ENCODE measurements at regions not wholly inside any gene's neighbourhood (a gene's known extent, or its start where the extent isn't known, plus 50 kb on each side); places are given as distances from the start of the nearest gene placed in this dataset.

DNA sequence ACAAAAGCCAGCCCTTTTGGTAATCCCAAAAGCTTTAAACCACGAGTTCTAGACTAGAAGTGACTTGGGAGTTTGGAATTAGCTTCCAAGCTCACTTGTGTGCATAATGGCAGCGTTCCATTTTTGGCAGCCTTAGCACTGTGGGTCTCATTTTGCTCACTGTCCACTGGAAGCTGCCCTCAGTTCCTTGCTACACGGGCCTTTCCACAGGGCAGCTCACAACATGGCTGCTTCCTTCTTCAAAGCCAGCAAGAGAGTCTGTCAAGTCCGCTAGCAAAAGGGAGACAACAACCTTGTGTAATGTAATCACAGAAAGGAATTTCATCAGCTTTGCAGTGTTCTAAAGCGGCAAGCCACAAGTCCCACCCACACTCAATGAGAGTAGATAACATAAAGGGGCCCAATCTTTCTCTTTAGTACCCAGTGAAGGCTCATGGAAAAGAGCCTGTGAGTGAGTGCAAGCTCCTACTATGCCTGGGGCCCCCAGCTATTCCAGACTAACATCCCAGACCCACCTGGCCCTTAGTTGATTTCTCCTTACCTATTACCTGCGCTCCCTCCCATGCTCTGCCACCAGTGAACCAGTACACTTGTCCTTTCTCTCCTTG, 168.5 kb upstream of the FOXN2 start:
- TF ChIP-seq EZH2 (IDR thresholded peaks at IDR 0.05; ENCODE audit: insufficient read depth, poor library complexity, severe bottlenecking): no peak
- no peak for TF ChIP-seq EZH2phosphoT487 (IDR thresholded peaks at IDR 0.05; ENCODE audit: insufficient read depth, low read depth)

Data from GM23248 (cell line).